ENCODE measurements at regions not wholly inside any gene's neighbourhood (a gene's known extent, or its start where the extent isn't known, plus 50 kb on each side); places are given as distances from the start of the nearest gene placed in this dataset.
"Not testable (repeated sequence)": the region's sequence is repeated elsewhere in the genome, so short reads cannot be mapped to it uniquely, and the experiment has no call there.

GRCh38 chr1:188594542-188595235 lies 1765.9 kb downstream of the PLA2G4A start:
- no peak for DNase-seq (ENCODE audit: low spot score)

- DNase-seq (ENCODE audit: low spot score): peak; percentile 9
Observed at GRCh38 chr1:188599313-188599712, 1770.6 kb downstream of the PLA2G4A start.

GRCh38 chr1:188611432-188611831 lies 1782.7 kb downstream of the PLA2G4A start:
- no peak for DNase-seq (ENCODE audit: low spot score)

- no peak for DNase-seq (ENCODE audit: low spot score)
Observed at GRCh38 chr1:188615321-188615720, 1786.6 kb downstream of the PLA2G4A start.

GRCh38 chr1:188620236-188620635 lies 1791.5 kb downstream of the PLA2G4A start:
- no peak for DNase-seq (ENCODE audit: low spot score)

- DNase-seq (ENCODE audit: low spot score): no peak
Observed at GRCh38 chr1:188641566-188642211, 1812.9 kb downstream of the PLA2G4A start.

- no peak for DNase-seq (ENCODE audit: low spot score)
Observed at GRCh38 chr1:188642704-188643103, 1814.0 kb downstream of the PLA2G4A start.

GRCh38 chr1:188652678-188653077 lies 1823.9 kb downstream of the PLA2G4A start:
- DNase-seq (ENCODE audit: low spot score): no peak

GRCh38 chr1:188655966-188656365 lies 1821.7 kb downstream of the BRINP3 start:
- DNase-seq (ENCODE audit: low spot score): not testable (repeated sequence)

GRCh38 chr1:188660572-188660971 lies 1817.1 kb downstream of the BRINP3 start:
- no peak for DNase-seq (ENCODE audit: low spot score)

- no peak for DNase-seq (ENCODE audit: low spot score)
Observed at GRCh38 chr1:188665477-188665876, 1812.2 kb downstream of the BRINP3 start.

- DNase-seq (ENCODE audit: low spot score): peak; percentile 35
Observed at GRCh38 chr1:188668083-188668482, 1809.6 kb downstream of the BRINP3 start.

GRCh38 chr1:188669728-188670382 lies 1807.8 kb downstream of the BRINP3 start:
- DNase-seq (ENCODE audit: low spot score): no peak

GRCh38 chr1:188670837-188671236 lies 1806.8 kb downstream of the BRINP3 start:
- DNase-seq (ENCODE audit: low spot score): no peak

- DNase-seq (ENCODE audit: low spot score): no peak
Observed at GRCh38 chr1:188672153-188672552, 1805.5 kb downstream of the BRINP3 start.

- DNase-seq (ENCODE audit: low spot score): no peak
Observed at GRCh38 chr1:188689542-188689941, 1788.1 kb downstream of the BRINP3 start.

GRCh38 chr1:188700116-188700515 lies 1777.5 kb downstream of the BRINP3 start:
- no peak for DNase-seq (ENCODE audit: low spot score)

- DNase-seq (ENCODE audit: low spot score): no peak
Observed at GRCh38 chr1:188706742-188707141, 1770.9 kb downstream of the BRINP3 start.

- no peak for DNase-seq (ENCODE audit: low spot score)
Observed at GRCh38 chr1:188708795-188709535, 1768.7 kb downstream of the BRINP3 start.

GRCh38 chr1:188715566-188715965 lies 1762.1 kb downstream of the BRINP3 start:
- peak; percentile 6 for DNase-seq (ENCODE audit: low spot score)

GRCh38 chr1:188719735-188720134 lies 1757.9 kb downstream of the BRINP3 start:
- peak; percentile 16 for DNase-seq (ENCODE audit: low spot score)

GRCh38 chr1:188723332-188724020 lies 1754.2 kb downstream of the BRINP3 start:
- no peak for DNase-seq (ENCODE audit: low spot score)
